Activated CD8-positive, alpha-beta memory T cell treated with anti-CD3 and anti-CD28 coated beads for 4 hours (primary cell): ENCODE measurements at regions not wholly inside any gene's neighbourhood (a gene's known extent, or its start where the extent isn't known, plus 50 kb on each side); places are given as distances from the start of the nearest gene placed in this dataset.
"Not testable (repeated sequence)": the region's sequence is repeated elsewhere in the genome, so short reads cannot be mapped to it uniquely, and the experiment has no call there.

Experiments used
- DNase-seq, 2 donors: peaks; one replicate each; pipeline ENCODE4 v3.0.0-alpha.2; 2020; ENCODE audit warnings: low read depth in 2 of 2

DNA sequence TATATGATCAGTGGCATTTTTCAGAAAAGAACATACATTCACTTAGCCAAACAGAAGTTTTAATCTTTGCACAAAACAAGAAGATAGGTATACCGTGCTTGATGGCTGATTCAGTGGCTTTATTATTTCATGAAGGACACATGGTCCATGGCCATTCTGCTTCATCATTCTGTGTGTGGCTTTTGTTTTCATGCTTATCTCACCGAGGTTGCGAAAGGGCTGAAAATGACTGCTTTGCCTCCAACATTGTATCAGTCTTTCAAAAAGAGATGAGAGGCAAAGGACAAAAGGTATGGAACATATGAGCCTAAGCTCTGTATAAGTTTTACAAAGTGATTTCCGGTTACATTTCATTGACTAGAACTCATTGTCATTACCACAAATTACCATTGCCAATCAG lies 541.1 kb downstream of the RAB28 start:
- no peak for DNase-seq

DNA sequence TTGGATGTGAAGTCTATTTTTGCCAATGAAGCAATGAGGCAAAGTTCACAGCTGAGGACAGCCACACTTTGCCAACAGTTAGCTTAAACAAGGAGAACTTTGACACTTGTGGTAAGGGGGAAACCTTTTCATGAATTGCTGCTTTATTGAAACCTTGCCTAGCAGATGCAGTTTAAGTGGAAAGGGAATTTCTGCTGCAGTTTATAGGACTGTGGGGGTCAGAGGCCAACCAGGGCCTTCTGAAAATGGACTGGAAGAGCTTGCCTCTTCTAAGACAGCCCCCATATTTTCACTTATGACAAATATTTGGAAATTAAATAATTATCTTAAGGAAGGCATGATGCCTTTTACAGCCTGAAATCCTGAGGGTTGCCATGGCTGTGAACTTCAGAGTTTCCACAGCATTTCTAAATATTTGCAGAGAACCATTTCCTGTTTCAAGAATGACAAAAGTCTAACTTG lies 550.3 kb downstream of the RAB28 start:
- no peak for DNase-seq

DNA sequence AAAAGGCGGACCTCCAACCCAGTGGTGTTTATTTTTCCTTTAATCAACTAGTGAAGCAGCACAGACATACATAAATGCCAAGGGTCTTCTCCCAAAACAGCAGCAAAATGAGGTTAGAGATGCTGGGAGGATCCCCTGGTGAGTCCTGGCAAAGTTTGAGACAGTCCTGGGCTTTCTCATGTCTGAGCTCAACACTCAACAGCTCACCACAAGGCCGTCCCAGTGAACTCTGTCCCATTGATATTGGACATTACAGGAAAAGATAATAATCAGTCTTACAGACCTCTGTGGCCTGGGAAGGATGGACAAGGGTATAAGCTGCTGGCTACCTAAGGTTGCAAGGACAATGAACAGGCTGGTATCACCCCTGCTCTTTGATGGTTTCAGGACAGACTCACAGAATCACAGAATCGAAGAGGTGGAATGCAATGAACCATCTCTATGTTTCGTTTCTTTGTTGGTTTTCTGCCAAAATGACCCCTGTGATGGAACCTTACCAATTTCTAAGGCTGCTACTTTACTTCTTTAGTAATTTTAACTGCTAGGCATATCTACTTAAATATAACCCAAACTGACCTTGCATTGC lies 551.8 kb downstream of the RAB28 start:
- no peak for DNase-seq

DNA sequence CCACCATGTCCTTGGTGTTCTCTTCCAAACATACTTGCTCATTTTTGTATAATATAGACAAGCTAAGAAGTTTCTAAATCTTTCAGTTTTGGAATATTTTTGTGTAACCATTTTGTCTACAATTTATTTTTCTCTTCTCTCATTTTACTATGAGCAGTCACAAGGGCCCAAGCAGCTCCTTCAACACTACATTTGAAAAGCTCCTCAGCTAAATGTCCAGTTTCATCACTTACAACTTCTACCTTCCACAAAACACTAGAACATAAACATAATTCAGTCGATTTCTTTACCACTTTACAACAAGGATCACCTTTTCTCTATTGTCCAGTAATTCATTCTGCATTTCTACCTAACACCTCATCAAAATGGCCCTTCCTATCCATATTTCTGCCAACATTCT lies 554.4 kb downstream of the RAB28 start:
- DNase-seq: no peak

DNA sequence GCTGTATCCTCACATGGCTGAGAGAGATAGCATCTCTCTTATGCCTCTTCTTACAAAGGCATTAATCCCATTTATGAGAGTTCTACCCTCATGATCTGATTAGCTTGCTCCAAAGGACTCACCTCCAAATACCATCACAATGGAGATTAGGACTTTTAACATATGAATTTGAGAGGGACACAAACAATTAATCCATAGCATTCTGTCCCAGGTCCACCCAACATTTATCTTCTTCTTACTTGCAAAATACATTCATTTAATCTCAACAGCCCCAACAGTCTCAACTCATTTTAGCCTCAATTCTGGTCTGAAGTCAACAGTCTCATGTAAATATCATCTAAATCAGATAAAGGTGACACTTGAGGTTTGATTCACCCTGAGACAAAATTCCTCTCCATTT lies 555.4 kb downstream of the RAB28 start:
- DNase-seq: no peak

DNA sequence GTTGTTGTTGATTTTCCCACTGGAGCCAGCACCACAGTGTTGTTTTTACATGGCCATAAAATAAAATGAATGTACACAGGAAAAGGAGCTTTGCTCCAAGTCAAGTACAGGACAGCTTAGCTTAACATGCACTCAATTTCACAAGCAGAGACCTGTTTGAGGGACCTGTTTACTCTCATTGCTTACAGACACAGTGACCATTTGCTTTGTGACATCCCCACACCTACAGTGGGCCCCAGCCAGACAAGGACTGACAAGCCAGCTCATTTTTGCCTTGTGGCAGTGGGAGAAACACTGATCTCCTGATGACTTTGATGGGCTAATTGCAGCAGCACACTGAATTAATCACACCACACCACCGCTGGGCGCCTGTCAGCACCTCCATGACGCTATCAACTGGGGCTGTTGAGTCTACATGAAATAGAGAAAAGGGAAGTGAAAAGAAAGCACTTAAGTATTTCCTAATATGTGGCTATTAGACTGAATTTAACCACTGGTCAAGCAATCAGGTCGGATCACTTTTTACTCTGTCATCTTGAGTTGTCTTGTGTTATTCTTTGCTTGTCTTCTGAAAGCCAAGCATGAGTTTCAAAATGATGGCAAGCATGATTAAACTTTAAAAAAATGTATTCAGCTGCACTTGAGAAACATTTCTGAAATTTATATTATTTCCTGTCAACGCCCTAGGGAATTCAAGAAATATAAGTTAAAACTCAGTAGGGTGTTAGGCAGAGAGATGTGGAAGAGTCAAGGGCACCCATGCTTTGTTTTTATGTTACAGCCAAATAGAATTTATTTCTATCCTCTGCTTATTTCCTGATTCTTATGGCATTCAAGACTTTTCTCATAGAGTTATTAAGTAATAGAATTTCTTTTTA lies 557.7 kb downstream of the RAB28 start:
- DNase-seq: no peak

DNA sequence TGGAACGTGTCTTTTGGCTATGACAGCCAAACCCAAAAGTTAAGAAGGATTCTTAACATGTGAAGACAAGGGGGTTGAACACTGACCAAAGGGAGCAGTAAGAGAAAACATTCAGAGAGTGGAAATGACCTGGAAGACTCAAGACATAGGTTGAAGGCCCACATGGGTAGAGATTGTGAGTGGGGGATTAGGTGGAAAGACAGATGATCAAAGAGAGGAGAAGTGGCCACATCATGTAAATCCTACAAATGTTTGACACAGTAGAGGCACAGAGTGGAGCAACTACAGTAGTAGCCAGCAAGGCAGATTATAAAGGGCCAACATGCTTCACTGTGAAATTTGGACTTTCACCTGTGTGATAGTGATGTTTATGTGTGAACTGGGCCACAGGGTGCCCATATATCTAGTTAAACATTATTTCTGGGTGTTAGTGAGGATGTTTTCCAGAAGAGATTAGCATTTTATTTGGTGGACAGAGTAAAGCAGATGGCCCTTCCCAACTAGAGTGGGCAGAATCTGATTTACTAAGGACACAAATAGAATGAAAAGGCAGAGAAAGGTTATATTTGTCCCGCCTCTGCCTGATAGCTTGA lies 559.3 kb downstream of the RAB28 start:
- no peak for DNase-seq

DNA sequence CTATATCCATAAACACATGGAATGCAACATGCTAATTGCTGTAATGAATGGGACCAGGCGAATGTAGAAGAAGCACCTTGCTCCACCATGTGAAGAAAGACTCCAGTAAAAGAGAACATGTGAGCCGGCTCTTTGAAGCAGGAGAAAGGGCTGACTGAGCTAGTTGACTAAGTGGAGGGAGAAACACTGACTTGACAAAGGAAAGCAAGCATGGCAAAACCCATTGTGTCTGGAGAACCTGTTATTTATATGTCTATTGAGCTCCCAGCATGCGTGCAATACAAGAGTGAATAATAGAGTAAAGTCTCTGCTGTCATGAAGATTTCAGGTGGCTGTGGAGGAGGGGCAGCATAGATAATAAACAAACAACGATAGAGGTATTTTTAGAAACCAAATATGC lies 559.9 kb downstream of the RAB28 start:
- no peak for DNase-seq

DNA sequence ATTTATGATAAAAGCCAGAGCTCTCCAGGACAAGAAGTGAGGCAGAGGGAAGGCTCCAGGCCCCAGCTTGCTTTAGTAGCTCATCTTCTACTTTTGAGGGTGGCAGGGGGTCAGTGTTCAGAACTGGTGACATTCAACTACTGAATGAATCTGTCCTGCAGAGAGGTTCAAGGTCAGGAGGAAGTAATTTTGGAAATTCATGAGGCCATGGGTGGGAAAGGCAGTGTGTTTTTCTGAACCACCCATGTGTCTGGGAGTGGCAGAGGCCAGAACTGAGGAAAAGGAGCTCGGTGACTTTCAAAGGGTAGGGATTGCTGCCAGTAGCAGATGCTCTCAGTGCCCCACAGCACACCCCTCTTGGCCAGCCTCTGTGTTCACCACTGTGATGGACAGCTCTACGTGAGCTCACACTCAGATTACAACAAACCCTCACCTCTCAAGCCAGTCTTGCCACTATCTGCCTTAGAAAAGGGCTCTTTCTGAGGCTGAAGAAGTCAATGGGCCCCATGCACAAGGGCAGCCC lies 571.2 kb downstream of the RAB28 start:
- no peak for DNase-seq

DNA sequence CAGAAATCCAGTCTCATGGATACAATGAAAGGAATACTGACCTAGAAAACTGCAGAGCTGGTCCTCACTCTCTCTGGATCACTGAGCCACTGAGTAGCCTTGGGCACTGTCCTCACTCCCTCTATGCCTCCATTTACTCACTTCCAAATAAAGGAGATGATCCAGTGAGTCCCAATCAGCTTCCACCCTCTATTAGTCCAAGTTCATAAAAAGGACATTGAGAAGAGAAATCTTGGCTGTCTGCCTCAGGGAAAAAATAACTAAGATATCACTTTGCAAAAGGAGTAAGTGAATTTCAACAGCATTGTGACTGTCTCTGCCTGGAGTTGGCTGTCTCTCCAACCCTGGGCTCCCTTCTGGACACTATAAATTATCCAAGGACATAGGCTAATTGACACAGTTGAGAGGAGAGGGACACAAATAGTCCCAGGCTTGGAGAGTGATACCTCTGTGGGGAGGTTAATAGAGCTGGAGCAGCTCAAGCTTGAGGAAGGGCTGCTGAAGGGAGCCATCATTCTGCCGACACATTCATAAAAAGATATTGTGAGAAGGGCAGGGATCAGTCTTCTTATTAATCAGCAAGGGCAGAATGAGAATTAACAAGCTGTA lies 572.3 kb downstream of the RAB28 start:
- no peak for DNase-seq

DNA sequence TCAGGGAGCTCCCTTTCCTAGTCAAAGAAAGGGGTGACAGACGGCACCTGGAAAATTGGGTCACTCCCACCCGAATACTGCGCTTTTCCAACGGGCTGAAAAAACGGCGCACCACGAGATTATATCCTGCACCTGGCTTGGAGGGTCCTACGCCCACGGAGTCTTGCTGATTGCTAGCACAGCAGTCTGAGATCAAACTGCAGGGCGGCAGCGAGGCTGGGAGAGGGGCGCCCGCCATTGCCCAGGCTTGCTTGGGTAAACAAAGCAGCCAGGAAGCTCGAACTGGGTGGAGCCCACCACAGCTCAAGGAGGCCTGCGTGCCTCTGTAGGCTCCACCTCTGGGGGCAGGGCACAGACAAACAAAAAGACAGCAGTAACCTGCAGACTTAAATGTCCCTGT lies 580.5 kb downstream of the RAB28 start:
- not testable (repeated sequence) for DNase-seq

DNA sequence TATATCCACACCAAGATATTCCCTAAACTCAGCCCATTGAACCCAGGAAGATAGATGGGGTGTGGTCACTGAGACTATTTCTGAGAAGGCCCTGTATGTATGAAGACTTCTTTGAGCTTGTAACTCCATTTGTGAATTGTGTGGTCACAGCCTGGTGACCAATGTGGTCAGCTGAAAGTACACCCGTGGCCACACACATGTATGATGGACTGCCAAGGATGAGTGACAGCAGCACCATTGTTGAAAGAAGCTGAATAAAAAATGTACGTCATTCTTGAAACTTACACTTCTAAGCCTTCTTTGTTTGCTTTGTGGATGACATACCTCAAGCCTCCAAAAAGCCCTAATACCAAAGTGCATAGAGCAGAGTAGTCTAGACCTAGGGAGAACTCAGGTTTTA lies 581.4 kb downstream of the RAB28 start:
- DNase-seq: no peak

DNA sequence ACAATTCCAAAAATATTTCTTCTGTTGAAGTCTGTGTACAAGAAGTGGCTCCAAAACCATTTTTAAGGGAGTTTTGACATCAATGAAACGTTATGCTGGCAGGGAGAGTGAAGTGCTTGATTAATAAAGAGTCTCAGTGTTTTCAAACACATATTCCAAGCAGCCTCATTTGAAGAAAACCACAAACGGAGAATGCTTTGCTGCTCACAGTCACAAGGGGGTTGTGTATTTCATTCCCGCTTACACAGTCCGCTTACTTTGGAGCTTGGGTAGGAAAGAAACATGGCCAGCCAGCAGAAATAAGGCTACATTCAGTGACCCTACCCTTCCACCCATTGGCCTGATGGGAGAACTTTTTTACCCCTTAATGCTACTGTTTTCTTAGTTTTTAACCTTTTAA lies 586.2 kb downstream of the RAB28 start:
- no peak for DNase-seq

DNA sequence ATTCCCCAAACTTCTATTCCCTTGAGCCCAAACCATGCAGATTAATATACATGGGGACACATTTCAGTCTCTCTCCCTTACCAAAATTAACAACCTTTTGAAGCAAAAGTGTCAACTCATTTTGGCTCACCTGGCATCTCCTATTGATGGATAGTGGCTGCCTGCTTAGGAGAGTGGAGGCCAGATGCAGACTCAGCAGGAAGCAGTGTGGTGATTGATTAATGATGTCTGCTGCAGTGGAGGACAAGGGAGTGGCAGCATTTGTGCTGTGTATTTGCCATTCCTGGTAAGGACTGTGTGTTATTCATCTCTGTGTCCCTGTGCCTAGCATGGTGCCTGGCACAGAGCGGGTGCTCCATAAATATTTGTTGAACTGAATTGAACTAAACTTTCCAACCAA lies 590.1 kb downstream of the RAB28 start:
- no peak for DNase-seq

DNA sequence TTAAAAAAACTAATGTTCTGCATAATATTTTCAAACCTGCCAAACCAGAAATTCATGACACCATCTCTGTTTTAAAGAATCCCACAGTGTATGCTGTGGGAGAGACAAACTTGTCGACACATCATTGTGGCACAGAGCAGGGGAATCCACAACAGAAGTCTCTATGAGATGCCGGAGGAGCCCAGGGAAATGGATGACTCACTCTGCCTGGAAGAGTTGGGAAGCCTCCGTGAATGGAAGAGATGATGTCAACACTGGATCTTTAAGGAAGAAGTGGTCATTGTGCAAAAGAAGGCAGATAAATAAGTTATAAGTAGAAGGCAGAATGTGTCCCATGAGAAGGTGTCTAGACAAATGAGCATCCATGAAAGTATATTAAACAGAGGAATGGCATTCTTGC lies 595.1 kb downstream of the RAB28 start:
- DNase-seq: no peak

DNA sequence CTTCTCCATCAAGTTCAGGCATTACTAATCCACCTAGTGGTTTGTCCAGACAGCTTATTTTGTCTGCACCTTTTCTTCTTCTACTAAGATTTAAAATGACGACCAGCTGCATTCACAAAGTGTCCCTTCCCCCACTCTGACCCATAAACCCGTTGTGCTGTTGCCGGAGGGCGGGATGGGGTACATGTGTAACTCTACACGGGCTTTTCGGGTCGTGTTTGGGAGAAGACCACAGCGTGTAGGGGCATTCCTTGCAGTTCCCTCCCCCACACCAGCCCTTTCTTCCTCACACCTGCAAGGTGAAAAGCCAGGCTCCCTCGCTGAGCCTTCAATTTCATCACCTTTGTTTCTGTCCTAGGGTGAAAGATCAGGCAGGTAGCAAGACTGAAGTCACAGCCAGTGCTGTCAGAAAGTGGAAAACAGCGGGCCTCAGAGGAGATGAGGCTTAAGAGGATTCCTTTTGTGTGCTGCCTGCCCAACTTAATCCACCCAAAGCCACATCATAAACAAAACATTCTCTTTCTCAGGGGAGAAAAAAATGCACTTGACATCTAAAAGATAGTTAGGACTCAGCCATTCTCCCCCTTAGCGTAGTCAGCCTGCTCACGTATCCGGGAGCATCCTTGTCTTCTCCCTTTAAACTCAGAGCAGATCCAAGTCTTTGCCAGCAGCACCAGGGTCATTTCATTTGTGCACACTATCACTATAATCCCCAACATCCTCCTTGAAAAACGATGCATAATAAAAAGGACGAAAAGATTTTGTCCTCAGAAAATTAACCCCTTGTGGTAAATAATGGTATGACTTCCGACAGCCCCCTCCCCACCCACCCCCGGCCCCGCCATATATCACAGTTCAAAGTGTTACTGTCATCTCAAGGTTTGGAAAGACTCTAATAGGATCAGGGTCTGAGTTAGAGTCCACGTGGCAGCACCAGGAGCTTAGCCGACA lies 599.0 kb downstream of the RAB28 start:
- DNase-seq: no peak

DNA sequence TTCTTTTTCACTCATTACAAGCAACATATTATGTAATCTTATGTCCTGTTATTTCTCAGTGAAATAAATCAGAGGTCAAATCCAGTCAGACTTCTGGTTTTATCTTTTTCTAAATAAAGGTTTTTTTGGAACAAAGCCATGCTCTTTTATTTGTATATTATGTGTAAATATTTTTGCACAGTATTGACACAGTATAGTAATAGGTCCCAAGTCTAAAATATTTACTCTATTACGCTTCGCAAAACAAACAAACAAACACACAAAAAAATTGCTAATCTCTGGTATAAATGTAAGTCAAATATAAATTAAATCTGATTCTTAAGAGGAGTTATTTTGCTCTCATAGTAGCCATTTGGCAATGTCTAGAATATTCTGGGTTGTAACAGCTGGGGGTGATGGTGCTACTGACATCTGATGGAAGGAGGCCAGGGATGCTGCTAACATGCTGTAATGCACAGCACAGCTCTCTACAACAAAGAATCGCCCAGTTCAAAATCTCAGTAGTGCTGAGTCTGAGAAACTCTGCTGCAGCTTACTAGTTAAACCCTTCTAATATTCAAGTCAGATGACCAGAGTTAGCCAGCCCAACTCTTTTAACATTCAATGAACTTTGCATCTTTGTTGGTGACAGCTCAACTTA lies 602.1 kb downstream of the RAB28 start:
- no peak for DNase-seq

DNA sequence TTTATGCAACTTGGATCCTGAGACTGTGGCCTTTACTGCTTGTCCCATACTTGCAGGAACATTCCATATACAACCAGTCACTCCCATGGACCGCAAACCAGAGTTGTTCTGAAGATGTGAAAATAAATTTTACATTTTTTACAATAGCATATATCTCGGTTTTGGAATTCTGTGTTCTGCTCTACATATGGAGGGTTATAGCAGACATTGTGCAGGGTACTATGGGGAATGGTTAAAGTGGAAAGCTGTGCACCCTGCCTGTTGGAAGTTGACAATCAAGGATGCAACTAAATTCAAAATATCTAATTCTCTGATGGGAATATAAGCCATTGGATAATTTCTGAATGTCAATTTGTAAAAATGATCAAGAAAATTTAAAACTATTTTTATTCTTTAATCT lies 603.3 kb downstream of the RAB28 start:
- no peak for DNase-seq

DNA sequence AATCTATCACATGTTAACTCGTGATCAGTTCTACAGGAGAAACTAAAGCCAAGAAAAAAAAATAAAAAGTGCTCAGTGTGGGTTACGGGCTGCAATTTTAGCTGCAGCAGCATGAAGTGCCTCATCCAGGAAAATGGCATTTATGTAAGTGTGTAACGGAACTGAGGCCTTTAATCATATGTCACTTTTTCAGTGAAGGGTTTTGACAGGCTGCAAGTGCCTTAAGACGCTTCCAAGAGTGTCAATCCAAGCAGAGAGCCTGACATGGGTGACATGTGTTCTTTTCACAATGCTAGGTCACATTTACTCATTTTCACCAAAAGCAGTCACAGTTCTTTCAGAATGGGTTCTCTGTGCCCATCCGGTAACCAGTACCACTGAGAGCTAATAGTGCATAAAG lies 604.6 kb downstream of the RAB28 start:
- DNase-seq: no peak

DNA sequence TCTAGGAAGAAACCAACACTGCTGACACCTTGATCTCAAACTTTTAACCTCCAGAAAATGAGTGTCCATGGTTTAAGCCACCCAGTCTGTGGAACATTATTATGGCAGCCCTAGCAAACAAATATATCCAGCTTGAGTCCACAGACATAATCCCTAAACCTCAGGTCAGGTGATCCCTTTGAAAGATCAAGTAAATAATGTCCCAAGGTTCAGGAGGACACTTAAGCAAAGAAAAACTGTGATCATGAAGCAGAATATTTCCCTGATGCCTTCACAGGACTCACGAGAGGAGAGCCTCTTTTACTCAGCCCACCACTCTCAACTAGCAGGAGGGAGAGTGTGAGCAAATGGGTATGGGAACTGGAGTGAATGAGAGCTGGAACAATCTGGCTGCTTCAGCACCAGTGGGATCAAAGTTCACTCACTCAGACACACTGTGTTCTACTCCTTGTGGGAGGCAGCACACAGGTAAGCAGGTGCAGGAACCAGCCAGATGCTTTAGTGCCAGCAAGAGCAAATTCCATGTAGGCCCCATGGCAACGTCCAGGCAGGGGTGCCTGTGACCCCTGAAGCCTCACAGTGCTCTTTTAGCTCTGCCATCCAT lies 608.4 kb downstream of the RAB28 start:
- no peak for DNase-seq
